Omental fat pad (tissue), 3 donors: ENCODE measurements at regions not wholly inside any gene's neighbourhood (a gene's known extent, or its start where the extent isn't known, plus 50 kb on each side); places are given as distances from the start of the nearest gene placed in this dataset.

Experiments used
- ATAC-seq: fragments of 150-250 bp; one replicate; pipeline ENCODE4 v1.9.1; 2016; ENCODE audit warnings: mild to moderate bottlenecking, moderate library complexity; ENCODE audit not compliant: low FRiP score
- DNase-seq: peaks from one replicate; pipeline ENCODE4 v3.0.0-alpha.2; 2019; ENCODE audit warnings: low spot score
- TF ChIP-seq, protein P1 (sequence below), 3 donors: fragments of 450-650 bp; IDR thresholded peaks; one replicate each; pipeline ENCODE4 v1.5.1; 2016 to 2017; ENCODE audit warnings: antibody characterized with exemption in 3 of 3, mild to moderate bottlenecking in 3 of 3, moderate library complexity in 2 of 3

GRCh38 chr6:56407883-56408410, 160.6 kb upstream of the COL21A1 start:
- ATAC-seq (no peak), DNase-seq (no peak)
- TF ChIP-seq, protein P1, sequence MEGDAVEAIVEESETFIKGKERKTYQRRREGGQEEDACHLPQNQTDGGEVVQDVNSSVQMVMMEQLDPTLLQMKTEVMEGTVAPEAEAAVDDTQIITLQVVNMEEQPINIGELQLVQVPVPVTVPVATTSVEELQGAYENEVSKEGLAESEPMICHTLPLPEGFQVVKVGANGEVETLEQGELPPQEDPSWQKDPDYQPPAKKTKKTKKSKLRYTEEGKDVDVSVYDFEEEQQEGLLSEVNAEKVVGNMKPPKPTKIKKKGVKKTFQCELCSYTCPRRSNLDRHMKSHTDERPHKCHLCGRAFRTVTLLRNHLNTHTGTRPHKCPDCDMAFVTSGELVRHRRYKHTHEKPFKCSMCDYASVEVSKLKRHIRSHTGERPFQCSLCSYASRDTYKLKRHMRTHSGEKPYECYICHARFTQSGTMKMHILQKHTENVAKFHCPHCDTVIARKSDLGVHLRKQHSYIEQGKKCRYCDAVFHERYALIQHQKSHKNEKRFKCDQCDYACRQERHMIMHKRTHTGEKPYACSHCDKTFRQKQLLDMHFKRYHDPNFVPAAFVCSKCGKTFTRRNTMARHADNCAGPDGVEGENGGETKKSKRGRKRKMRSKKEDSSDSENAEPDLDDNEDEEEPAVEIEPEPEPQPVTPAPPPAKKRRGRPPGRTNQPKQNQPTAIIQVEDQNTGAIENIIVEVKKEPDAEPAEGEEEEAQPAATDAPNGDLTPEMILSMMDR (IDR thresholded peaks at IDR 0.05): no peak

GRCh38 chr6:56406276-56407269, 159.2 kb upstream of the COL21A1 start:
- TF ChIP-seq, protein P1 (IDR thresholded peaks at IDR 0.05): no peak
- ATAC-seq (no peak), DNase-seq (no peak)

GRCh38 chr6:56404599-56404998, 157.2 kb upstream of the COL21A1 start:
- TF ChIP-seq, protein P1 (IDR thresholded peaks at IDR 0.05): no peak
- DNase-seq: no peak
- no peak for ATAC-seq

DNA sequence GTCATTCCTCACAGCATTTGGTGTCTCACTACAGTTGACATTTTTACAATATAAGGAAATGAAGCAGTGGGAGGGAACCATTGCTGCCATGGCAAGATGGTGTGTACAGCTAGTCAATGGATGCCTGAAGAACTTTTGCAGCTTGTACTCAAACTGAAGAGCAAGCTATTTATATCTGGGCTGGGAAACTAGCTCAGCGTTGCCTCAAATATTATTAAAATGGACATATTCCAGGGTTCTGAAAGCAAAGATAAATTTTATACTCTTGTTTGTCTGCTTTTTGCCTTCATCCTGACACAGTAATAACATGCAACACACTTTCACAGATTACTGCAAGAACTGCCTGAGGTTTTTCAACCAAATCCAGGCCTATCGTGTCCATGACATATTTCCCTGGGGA, 156.4 kb upstream of the COL21A1 start:
- TF ChIP-seq, protein P1 (IDR thresholded peaks at IDR 0.05): no peak

GRCh38 chr6:56401477-56402070, 154.2 kb upstream of the COL21A1 start:
- TF ChIP-seq, protein P1 (IDR thresholded peaks at IDR 0.05): no peak
- no peak for ATAC-seq
- no peak for DNase-seq

More for the DNA sequence above, 156.4 kb upstream of the COL21A1 start:
- DNase-seq (no peak), ATAC-seq (no peak)

GRCh38 chr6:56400273-56400672, 152.9 kb upstream of the COL21A1 start:
- TF ChIP-seq, protein P1 (IDR thresholded peaks at IDR 0.05): no peak
- ATAC-seq (no peak), DNase-seq (no peak)
